Stomach (tissue), 8 donors: ENCODE measurements at regions not wholly inside any gene's neighbourhood (a gene's known extent, or its start where the extent isn't known, plus 50 kb on each side); places are given as distances from the start of the nearest gene placed in this dataset.

Experiments
- DNase-seq, 2 donors: peaks; one replicate each; pipeline versions ENCODE4 v3.0.0 to v3.0.0-alpha.2; 2013 to 2019
- H3K27ac ChIP-seq, 5 donors: fragments of 200-600 bp in 4 of 5; sonication (generic) in 4 of 5; one replicate each; pipeline ENCODE4 v1.5.1; 2013 to 2019; ENCODE audit warnings: mild to moderate bottlenecking in 1 of 5, moderate library complexity in 1 of 5
- H3K27me3 ChIP-seq, 3 donors: fragments of 200-600 bp; sonication (generic); one replicate each; pipeline ENCODE4 v1.5.1; 2017 to 2019; ENCODE audit warnings: mixed run types in 1 of 3
- H3K36me3 ChIP-seq, 4 donors: fragments of 200-600 bp; sonication (generic); 1 replicate in 3 of 4; 2 replicates in 1 of 4; pipeline ENCODE4 v1.5.1; 2016 to 2019
- H3K4me1 ChIP-seq, 4 donors: fragments of 200-600 bp; sonication (generic); one replicate each; pipeline ENCODE4 v1.5.1; 2016 to 2019
- H3K4me3 ChIP-seq, 4 donors: fragments of 200-600 bp; sonication (generic) in 3 of 4; one replicate each; pipeline ENCODE4 v1.5.1; 2016 to 2019; ENCODE audit warnings: mild to moderate bottlenecking in 1 of 4
- H3K9me3 ChIP-seq, 4 donors: fragments of 200-600 bp; sonication (generic); one replicate each; pipeline ENCODE4 v1.5.1; 2016 to 2019
- EP300 ChIP-seq: sonication (generic); formaldehyde crosslinking; IDR thresholded peaks from one replicate; pipeline ENCODE4 v1.6.1; 2017; ENCODE audit warnings: antibody characterized with exemption
- POLR2A ChIP-seq, 4 donors: fragments of 450-650 bp; IDR thresholded peaks; one replicate each; pipeline ENCODE4 v1.6.1; 2016; ENCODE audit warnings: antibody characterized with exemption in 4 of 4, control low read depth in 2 of 4, mild to moderate bottlenecking in 1 of 4, moderate library complexity in 1 of 4
- POLR2AphosphoS5 ChIP-seq, 3 donors: sonication (generic); formaldehyde crosslinking; IDR thresholded peaks; one replicate each; pipeline ENCODE4 v1.6.1; 2016; ENCODE audit warnings: antibody characterized with exemption in 3 of 3
- WGBS, 5 donors: extraction: QIAGEN DNeasy Blood & Tissue Kit in 3 of 5; methylation state at CpG; one replicate each; pipeline versions ENCODE4 v1.1.5 to v1.1.7; 2013 to 2018; 5-methylcytosine and 5-hydroxymethylcytosine counted together
- intact Hi-C: fragments of 100-400 bp; cut with DNase I; formaldehyde crosslinking; loops from one replicate; pipeline ENCODE4 v1.15.1; 2023; ENCODE audit warnings: low total_unique reads
- TF ChIP-seq, protein P1 (sequence below), 7 experiments: fragments of 450-650 bp in 4 of 7; fragments of 200-600 bp in 3 of 7; sonication (generic) in 3 of 7; IDR thresholded peaks; one replicate each; pipeline ENCODE4 v1.5.1; 2016 to 2019; ENCODE audit warnings: antibody characterized with exemption in 7 of 7, control low read depth in 2 of 7, mild to moderate bottlenecking in 1 of 7
- donor health status: healthy with polysubstance abuse.
- donor health status: Bipolar disorder and iron deficiency.
- donor health status: healthy.

DNA sequence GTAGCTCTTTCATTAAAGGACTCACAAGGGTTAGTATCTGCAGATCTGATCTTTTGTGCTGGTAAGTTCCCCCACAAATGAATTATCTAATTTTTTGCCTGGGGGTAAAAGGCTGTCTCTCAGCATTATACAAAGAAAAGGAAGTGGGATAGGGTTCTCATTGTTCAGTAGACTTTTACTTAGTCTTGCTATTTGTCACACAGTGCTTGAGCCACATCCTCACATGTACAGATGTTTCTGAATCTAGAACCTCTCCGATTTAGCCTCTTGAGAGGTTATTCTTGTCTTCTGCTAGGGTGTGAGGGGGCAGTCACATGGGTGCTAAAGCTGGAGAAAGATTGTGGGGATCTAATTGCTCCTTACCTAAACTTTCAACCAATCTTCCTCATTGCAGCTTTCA lies 93.0 kb downstream of the SLC41A2 start:
- H3K36me3 ChIP-seq: peaks cover 0 to 16% (median 9%) of the 10 kb centered on the region in 4 donors
- H3K4me3 ChIP-seq: no peak overlapping the region
- peak overlapping the region in 1 of 5 donors; percentile 38 for H3K27ac ChIP-seq
- peaks cover 6 to 20% (median 12%) of the 10 kb centered on the region in 4 donors for H3K4me1 ChIP-seq
- no peaks in the 10 kb centered on the region for H3K27me3 ChIP-seq
- no peaks in the 10 kb centered on the region for H3K9me3 ChIP-seq
- no peak for DNase-seq
- intact Hi-C loops: no loop called here
- WGBS, 5 donors: 71 to 89% (median 78%) methylated on average over 1 of the region's 1 CpG
- no peak for TF ChIP-seq POLR2A (IDR thresholded peaks at IDR 0.05)
- TF ChIP-seq, protein P1, sequence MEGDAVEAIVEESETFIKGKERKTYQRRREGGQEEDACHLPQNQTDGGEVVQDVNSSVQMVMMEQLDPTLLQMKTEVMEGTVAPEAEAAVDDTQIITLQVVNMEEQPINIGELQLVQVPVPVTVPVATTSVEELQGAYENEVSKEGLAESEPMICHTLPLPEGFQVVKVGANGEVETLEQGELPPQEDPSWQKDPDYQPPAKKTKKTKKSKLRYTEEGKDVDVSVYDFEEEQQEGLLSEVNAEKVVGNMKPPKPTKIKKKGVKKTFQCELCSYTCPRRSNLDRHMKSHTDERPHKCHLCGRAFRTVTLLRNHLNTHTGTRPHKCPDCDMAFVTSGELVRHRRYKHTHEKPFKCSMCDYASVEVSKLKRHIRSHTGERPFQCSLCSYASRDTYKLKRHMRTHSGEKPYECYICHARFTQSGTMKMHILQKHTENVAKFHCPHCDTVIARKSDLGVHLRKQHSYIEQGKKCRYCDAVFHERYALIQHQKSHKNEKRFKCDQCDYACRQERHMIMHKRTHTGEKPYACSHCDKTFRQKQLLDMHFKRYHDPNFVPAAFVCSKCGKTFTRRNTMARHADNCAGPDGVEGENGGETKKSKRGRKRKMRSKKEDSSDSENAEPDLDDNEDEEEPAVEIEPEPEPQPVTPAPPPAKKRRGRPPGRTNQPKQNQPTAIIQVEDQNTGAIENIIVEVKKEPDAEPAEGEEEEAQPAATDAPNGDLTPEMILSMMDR (IDR thresholded peaks at IDR 0.05): no peak
- no peak for TF ChIP-seq EP300
- no peak for TF ChIP-seq POLR2AphosphoS5 (IDR thresholded peaks at IDR 0.05)

GRCh38 chr12:104864668-104865067 lies 93.4 kb downstream of the SLC41A2 start:
- Histone ChIP-seq H3K36me3 (peaks cover 0 to 20% (median 13%) of the 10 kb centered on the region in 4 donors), H3K27me3 (no peaks in the 10 kb centered on the region), H3K27ac (peak overlapping the region in 1 of 5 donors; percentile 38), H3K4me3 (no peak overlapping the region), H3K9me3 (no peaks in the 10 kb centered on the region), H3K4me1 (peaks cover 6 to 20% (median 12%) of the 10 kb centered on the region in 4 donors)
- intact Hi-C loops: no loop called here
- DNase-seq: no peak
- TF ChIP-seq EP300 (no peak), POLR2AphosphoS5 (IDR thresholded peaks at IDR 0.05) (no peak), POLR2A (IDR thresholded peaks at IDR 0.05) (no peak)
- TF ChIP-seq, protein P1 (IDR thresholded peaks at IDR 0.05): no peak

GRCh38 chr12:104863296-104863948 lies 94.7 kb downstream of the SLC41A2 start:
- TF ChIP-seq POLR2A (IDR thresholded peaks at IDR 0.05) (no peak), POLR2AphosphoS5 (IDR thresholded peaks at IDR 0.05) (no peak), EP300 (no peak)
- TF ChIP-seq, protein P1 (IDR thresholded peaks at IDR 0.05): no peak
- no peaks in the 10 kb centered on the region for H3K27me3 ChIP-seq
- H3K36me3 ChIP-seq: peaks cover 0 to 22% (median 15%) of the 10 kb centered on the region in 4 donors
- H3K4me1 ChIP-seq: peaks cover 6 to 20% (median 12%) of the 10 kb centered on the region in 4 donors
- H3K27ac ChIP-seq: no peak overlapping the region
- WGBS, 5 donors: 81 to 89% (median 86%) methylated on average over 5 of the region's 5 CpGs
- DNase-seq: no peak
- no peak overlapping the region for H3K4me3 ChIP-seq
- intact Hi-C loops: no loop called here
- no peaks in the 10 kb centered on the region for H3K9me3 ChIP-seq

GRCh38 chr12:104858611-104859543 lies 99.2 kb downstream of the SLC41A2 start:
- intact Hi-C loops: no loop called here
- H3K27ac ChIP-seq: no peak overlapping the region
- no peak for DNase-seq
- 84 to 96% (median 94%) methylated on average over 4 of the region's 4 CpGs for WGBS, 5 donors
- peaks cover 0 to 22% (median 16%) of the 10 kb centered on the region in 4 donors for H3K36me3 ChIP-seq
- no peaks in the 10 kb centered on the region for H3K4me1 ChIP-seq
- H3K9me3 ChIP-seq: no peaks in the 10 kb centered on the region
- TF ChIP-seq POLR2AphosphoS5 (IDR thresholded peaks at IDR 0.05) (no peak), EP300 (no peak), POLR2A (IDR thresholded peaks at IDR 0.05) (no peak)
- TF ChIP-seq, protein P1 (IDR thresholded peaks at IDR 0.05): no peak
- H3K4me3 ChIP-seq: no peak overlapping the region
- no peaks in the 10 kb centered on the region for H3K27me3 ChIP-seq
